COR-L47 (cell line): ENCODE measurements at regions not wholly inside any gene's neighbourhood (a gene's known extent, or its start where the extent isn't known, plus 50 kb on each side); places are given as distances from the start of the nearest gene placed in this dataset.
A peak's percentile ranks its signal among the peaks of the same experiment; 100 is the strongest.

Experiments
- DNase-seq: peaks from one replicate; lab custom pipeline; 2025; lab: John Stamatoyannopoulos, UW

- DNase-seq = no peak
Observed at GRCh38 chr2:103734911-103735310, 973.1 kb downstream of the TMEM182 start.

GRCh38 chr2:103738108-103738507 lies 976.3 kb downstream of the TMEM182 start:
- no peak for DNase-seq

GRCh38 chr2:103738606-103739005 lies 976.8 kb downstream of the TMEM182 start:
- DNase-seq = no peak

- no peak for DNase-seq
Observed at GRCh38 chr2:103739186-103739585, 977.4 kb downstream of the TMEM182 start.

- no peak for DNase-seq
Observed at GRCh38 chr2:103739921-103740320, 978.1 kb downstream of the TMEM182 start.

GRCh38 chr2:103740631-103741030 lies 978.8 kb downstream of the TMEM182 start:
- DNase-seq = no peak

GRCh38 chr2:103743195-103743594 lies 981.4 kb downstream of the TMEM182 start:
- DNase-seq = no peak

- no peak for DNase-seq
Observed at GRCh38 chr2:103754530-103754929, 992.7 kb downstream of the TMEM182 start.

- DNase-seq = no peak
Observed at GRCh38 chr2:103773884-103774283, 1012.1 kb downstream of the TMEM182 start.

GRCh38 chr2:103780088-103780702 lies 1018.4 kb downstream of the TMEM182 start:
- DNase-seq = no peak

GRCh38 chr2:103781313-103781712 lies 1019.5 kb downstream of the TMEM182 start:
- DNase-seq = no peak

GRCh38 chr2:103784261-103784660 lies 1022.4 kb downstream of the TMEM182 start:
- no peak for DNase-seq

- DNase-seq = no peak
Observed at GRCh38 chr2:103785432-103785831, 1023.6 kb downstream of the TMEM182 start.

- DNase-seq = no peak
Observed at GRCh38 chr2:103785956-103786355, 1024.1 kb downstream of the TMEM182 start.

- no peak for DNase-seq
Observed at GRCh38 chr2:103788389-103788788, 1026.6 kb downstream of the TMEM182 start.

- DNase-seq = no peak
Observed at GRCh38 chr2:103788951-103789350, 1027.1 kb downstream of the TMEM182 start.

GRCh38 chr2:103789381-103790095 lies 1027.7 kb downstream of the TMEM182 start:
- peak; percentile 24 for DNase-seq

- DNase-seq = no peak
Observed at GRCh38 chr2:103792042-103792441, 1030.2 kb downstream of the TMEM182 start.

GRCh38 chr2:103798291-103798690 lies 1036.5 kb downstream of the TMEM182 start:
- DNase-seq = no peak

- DNase-seq = no peak
Observed at GRCh38 chr2:103804013-103804412, 1042.2 kb downstream of the TMEM182 start.

- no peak for DNase-seq
Observed at GRCh38 chr2:103805746-103806145, 1043.9 kb downstream of the TMEM182 start.

GRCh38 chr2:103808814-103809213 lies 1045.1 kb upstream of the POU3F3 start:
- DNase-seq = no peak

- no peak for DNase-seq
Observed at GRCh38 chr2:103809415-103809814, 1044.5 kb upstream of the POU3F3 start.

GRCh38 chr2:103809941-103810441 lies 1043.9 kb upstream of the POU3F3 start:
- no peak for DNase-seq
